NCI-H524 treated with DMSO at 0.1 percent for 48 hours (cell line): ENCODE measurements at regions not wholly inside any gene's neighbourhood (a gene's known extent, or its start where the extent isn't known, plus 50 kb on each side); places are given as distances from the start of the nearest gene placed in this dataset.
"Not testable (repeated sequence)": the region's sequence is repeated elsewhere in the genome, so short reads cannot be mapped to it uniquely, and the experiment has no call there.

Source experiments
- DNase-seq: peaks from one replicate; lab custom pipeline; 2025; lab: John Stamatoyannopoulos, UW

DNA sequence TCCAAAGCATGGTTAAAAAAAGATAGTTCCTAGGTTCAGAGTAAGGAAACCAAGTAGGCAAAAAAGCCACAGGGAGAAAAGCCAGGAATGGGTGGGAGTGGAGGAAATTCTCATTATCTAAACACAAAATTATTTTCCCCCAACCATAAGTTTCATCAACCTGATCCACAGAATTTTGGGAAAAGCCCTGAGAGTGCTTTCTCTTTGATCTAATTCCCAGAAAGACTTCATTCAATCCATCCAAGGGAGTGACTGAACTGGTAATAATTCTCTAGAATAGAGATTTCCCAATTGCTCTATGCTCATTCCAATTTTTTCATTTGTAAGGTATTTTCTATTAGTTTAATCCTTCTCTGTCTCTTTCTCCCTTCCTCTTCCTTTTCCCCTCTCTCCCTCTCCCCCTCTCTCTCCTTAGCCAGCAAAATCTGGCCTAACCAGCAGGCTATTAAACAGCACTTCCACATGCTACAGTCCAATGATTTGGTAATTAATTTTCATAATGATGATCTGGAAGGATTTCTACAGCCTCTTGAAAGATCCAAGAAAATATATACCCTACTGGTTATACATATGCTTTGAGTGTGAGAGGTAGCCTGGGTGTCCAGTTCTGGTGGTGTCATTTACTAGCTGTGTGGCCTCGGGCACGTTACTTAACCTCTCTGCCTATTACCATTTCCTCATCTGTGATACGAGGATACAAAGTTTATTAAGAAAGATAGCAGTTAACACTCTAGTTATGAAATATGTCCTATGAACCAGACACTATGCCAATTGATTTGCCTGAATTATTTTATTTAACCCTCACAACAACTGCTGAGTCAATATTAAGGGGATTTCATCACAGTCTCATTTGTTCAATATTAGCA, 251.5 kb upstream of the RASGEF1B start:
- DNase-seq = peak; percentile 72

DNA sequence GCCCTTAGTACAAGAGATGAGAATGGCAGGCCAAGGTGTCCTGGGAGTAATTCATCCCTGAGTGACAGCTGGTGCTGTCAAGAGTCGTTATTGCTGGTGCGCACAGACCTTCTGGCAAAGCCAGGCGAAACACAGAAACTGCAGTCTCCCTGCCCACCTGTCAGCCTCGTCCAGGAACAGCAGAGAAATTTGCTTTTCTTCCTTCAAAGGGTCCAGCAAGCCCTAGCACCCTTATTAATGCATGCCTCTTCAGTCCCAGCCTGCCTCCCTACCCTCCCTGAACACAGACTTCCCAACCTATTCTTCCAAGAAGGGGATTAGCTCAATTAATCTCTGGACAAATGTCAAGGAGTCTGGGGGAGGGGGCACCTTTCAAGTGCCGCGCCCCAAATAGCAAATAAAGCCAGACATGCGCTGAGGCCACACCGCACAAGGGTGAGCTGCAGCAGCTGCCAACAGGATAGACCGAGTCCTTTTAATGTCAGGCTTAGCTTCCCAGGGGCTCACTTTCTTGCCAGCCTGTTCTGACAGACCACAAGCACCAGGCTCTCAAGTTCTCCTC, 250.7 kb upstream of the RASGEF1B start:
- peak; percentile 90 for DNase-seq

DNA sequence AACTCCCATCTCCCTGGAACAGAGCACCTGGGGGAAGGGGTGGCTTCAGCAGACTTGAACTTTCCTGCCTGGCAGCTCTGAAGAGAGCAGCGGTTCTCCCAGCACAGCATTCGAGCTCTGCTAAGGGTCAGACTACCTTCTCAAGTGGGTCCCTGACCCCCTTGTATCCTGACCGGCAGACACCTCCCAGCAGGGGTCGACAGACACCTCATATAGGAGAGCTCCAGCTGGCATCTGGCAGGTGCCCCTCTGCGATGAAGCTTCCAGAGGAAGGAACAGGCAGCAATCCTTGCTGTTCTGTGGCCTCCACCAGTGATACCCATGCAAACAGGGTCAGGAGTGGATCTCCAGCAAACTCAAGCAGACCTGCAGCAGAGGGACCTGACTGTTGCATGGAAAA, 244.1 kb upstream of the RASGEF1B start:
- no peak for DNase-seq

DNA sequence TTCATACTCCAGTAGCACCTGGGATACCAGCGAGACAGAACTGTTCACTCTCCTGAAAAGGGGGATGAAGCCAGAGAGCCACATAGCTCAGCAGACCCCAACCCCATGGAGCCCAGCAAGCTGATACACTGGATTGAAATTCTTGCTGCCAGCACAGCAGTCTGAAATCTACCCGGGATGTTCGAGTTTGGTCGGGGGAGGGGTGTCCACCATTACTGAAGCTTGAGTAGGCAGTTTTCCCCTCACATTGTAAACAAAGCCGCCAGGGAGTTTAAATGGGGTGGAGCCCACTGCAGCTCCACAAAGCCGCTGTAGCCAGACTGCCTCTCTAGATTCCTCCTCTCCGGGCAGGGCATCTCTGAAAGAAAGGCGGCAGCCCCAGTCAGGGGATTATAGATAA, 243.7 kb upstream of the RASGEF1B start:
- not testable (repeated sequence) for DNase-seq

DNA sequence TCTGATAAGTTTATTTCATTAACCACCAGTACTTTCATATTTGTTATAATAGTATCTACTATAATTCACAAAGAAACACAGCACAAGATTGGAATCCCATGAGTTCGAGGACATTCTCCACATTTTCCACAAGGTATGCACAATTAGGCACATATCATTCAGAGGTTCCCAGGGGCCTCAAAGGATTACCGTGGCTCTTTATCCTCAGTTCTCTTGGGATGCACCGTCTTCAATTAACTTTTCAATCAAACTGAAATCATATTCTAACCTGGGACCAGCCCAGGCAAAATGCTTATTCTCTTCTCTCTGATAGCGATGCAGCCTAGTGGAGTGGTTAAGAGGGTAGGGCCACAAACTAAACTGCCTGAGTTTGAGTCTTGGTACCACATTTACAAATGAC, 242.6 kb upstream of the RASGEF1B start:
- no peak for DNase-seq

DNA sequence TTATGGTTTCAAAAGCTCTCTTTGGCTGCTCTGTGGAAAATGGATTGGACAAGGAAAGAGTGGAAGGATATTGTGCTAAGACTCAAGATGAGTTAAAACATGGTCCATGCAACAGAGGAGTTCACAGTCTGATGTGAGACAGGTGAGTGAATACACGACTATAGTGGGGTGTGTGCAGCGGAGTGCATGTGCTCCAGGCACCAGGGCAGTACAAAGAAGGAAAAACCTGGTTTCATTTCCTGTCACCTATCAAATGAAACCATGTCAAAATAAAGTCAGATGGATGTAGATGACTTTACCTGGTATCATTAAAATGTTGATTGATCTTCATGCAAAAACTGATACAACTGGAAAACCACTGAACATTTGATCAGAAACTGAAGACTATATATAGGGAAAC, 241.0 kb upstream of the RASGEF1B start:
- no peak for DNase-seq

DNA sequence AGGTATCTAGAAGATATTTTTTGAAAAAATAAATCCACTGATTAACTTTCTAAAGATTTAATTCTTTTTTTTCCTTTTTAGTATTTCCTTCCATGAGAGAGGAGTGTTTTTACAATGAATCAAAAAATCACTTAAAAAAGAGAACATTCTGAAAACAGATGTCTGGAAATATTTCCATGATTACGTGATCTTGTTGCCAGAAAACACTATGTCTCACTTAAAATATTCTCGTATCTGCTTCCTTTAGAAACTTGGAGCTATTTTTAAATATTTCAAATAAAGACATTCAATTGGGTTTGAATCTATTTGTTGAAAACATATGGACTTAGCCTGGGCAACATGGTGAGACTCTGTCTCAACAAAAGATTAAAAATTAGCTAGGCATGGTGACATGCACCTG, 232.8 kb upstream of the RASGEF1B start:
- DNase-seq = no peak

DNA sequence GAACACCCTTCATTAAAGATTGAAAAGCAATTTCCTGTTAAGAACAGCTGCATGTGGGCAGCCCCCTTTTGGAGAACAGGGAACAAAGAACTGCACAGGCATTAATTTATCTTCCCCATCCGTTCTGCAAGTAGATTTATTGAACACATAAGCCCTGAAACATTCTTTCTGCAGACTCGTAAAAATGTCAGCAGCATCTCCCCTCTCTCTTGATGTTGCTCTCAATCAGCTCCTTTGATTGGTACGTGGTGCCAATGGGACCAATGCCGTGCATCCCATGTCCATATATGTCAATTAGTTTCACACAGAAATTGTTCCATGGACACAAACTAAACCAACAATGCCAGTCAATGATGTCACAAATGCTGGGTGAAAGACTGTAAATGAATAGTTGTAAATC, 228.5 kb upstream of the RASGEF1B start:
- DNase-seq = no peak

DNA sequence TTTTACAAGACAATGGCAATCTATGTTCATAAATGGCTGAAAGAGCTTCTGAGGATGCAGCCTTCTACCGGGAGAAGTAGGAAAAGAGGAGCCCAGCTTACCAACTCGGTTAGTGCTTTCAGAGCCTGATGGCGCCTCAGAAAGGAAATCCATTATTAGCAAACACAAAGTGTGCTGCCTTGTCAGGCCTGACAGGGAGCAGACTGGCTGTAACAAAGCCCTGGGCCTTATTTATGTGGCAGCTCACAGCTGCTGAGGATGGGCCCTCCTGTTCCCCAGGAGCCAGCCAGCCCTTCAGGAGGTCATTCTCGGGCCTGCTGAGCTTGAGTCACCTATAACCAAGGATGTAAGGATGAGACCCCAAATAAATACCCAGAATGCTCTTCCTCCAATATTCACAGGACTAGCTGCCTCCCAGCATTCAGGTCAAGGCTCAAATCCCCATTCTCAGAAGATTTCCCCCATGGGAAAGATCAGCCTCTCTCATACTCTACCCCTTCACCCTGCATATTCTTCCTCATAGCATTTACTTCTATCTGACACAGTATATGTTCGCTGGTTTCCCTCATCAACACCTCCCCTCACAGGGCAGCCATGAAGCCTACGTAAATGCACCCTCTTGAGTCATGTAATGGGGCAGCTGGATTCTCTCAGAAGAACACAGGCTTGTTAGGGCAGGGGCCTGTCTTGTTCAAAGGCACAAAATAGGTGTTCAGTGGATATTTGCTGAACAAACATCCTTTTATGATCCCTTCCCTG, 227.0 kb upstream of the RASGEF1B start:
- no peak for DNase-seq

DNA sequence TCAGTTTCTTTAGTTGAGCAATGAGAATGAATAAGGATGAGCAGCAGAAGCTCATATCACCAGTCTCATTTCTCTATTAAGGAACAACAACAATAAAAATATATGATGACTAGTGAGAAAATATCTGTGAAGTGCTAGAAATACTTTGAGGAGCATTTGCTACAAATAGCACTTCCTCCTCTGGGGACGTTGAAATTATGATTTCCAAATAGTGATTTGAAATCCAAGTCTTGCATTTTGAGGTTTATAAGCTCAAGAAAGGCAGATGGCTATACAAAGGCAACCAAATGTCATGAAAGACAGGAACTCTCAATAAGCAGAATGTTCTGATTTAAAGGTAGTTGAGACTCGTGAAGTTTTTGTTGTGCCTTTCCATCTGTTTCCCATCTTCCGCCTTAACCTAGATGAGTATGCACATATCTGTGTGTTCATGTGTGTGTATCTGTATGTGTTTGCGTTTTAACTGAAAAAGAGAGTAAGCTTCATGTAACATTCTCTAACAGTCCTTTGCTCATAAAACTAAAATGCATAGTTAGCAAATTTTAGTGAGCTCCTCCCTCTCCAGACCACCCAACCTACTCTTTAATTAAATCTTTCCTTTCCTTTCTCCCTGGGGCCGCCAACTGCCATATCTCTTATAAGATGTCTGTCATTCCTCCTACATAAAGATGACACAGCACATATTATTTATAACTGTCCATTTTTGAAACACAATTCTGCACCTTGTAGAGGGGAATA, 222.6 kb upstream of the RASGEF1B start:
- DNase-seq = no peak

DNA sequence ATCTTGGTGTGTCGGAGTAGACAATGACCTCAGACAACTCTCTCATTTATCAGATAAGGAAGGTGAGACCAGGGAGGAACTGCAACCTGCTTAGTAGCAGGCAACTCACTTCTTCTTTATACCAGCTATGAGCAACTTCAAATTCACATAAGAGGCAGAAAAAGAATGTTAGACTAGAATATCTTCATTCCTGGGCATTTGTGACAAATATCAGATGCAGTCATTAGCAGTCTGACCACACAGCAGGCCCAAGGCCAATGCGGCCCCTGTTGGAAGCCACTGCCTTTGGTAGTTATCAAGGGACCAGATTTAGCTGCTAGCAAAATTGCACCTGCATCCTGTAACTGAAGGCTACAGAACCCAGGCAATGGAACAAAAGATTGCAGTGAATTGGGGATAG, 219.2 kb upstream of the RASGEF1B start:
- no peak for DNase-seq

DNA sequence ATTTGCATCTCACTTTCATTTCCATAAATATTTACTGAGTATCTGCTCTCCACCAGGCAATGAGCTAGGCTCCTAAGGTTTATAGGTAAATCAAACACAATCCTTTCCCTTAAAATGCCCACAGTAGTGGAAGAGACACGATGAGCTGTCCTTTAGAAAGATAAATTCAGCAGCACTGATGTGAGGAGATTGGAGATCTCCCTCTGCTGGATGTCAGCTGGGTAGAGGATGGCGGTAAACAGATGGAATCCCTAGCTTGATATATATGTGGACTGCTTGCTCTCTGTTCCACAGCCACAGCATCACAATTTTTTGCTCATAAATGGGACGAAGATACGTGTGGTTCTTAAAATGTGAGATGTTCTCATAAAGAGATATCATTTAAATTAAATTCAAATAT, 216.4 kb upstream of the RASGEF1B start:
- no peak for DNase-seq

DNA sequence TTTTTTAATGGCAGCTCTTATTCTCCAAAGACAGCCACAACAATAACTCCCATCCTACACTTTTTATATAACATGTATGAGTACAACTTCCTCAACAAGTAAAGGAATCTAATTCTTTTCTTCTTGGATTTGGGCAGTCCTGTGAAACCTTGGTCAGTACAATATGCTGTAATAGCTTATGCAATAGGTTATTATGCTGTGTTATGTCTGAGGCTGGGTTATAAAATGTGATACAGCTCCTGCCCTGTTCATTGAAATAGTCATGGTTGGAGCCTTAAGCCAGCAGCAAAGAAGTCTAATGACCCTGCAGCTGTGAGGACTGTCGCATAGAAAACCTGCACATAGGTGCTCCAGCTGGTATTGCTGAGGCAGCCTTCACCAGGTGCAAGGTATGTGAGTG, 215.8 kb upstream of the RASGEF1B start:
- DNase-seq = no peak

DNA sequence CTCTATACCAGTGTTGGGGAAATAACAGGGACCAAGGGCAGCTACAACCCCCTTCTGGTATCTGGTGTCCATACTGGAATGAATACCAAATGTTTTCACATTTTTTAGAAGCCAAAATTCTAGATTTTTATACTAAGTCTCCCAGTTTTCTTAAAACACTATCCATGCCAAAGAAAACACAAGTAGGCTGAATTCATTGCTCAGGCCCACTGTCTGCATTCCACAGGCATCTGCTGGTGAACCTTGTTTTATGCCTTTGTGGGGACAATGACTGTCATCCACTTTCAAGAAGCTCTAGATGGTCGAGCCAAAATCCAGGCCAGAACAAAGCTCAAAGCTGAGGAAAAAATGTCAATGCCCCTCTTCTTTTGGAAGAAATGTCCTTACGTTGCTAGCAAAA, 213.4 kb upstream of the RASGEF1B start:
- DNase-seq = no peak

DNA sequence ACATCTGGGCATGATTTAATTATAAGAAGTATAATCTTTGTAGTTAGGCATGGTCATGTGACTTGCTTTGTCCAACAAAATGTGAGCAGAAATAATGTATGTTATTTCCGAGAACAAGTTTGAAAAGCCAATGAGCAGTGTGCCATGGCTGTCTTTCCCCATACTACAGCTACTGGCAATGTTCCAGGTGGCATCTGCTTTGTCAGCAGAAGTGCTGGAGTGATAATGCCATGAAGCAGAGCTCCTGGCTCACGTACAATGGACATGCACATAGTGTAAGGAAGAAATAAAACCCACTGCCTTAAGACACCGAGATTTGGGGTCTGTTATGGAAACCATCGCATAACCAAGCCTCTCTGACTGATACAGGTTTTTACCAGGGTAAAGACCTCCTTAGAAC, 212.6 kb upstream of the RASGEF1B start:
- DNase-seq = no peak

DNA sequence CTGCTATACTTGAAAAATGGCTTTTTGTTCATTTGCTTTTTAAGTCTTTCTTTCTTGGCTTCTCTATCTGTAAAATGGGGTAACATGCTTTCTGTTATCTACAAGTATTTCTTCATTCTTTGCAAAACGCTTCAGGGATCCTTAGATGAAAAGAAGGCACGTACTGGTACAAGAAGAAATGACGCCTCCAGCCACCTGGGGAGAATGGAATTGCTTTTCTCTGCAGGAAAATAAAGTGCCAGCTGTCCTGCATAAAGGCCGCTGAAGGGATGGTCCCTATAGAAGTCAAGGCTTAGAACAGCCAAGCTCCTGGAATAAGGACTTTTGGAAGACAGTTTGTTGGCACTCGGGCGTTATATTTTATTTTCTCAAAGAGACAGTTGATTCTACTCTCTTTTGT, 210.8 kb upstream of the RASGEF1B start:
- no peak for DNase-seq

DNA sequence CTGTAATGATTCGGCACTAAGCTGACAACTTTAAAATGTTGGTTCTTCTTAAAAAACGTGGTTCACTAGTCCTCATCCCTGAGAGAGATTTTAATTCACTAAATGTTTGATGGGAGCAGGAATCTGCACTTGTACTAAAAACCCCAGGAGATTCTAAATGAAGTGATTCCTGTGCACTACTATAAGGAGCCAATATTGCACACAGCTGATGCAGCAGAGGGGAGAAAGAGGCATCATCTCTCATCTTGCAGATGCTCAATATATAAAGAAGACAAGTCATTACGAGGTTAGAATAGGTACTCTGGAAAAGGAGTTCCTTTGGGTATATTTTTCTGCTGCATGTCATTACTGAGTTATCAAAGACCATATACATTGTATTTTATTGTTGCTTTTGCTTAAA, 207.6 kb upstream of the RASGEF1B start:
- no peak for DNase-seq

DNA sequence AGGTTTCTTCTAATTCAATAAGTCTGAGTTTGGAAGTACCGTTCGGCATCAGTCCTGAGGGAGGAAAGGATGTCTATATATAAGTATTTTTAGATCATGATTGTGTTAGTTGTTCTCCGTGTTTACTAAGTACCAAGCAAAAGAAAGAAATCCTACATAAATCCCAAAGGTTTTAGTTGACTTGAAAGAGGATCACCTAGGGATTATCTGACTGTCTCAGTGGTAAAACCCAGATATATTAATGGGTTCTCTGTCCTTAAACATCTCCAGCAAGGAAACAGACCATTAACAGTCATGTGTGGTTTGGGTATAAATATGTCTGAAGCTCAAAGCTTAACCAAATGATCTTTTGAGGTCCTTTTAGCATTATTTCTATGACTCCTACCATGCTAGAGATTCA, 207.1 kb upstream of the RASGEF1B start:
- DNase-seq = no peak

DNA sequence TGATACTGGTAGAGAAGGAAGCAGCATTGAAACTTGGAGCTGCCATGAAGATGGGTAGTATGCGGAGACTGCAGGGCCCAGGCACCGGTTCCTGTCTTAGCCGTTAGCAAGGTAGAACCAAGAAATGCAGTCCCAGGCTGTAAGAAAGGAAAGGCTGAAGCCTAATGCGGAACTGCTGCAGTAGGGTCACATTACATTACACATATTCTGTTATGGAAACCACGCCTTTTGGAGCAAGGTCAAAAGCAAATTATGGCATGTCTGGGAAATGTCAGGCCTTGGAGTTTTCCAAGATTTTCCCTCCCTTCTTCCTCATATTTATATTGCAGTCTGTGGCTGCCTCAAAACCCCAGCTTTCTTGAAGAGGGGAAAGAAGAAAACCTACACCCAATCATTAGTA, 204.8 kb upstream of the RASGEF1B start:
- no peak for DNase-seq

DNA sequence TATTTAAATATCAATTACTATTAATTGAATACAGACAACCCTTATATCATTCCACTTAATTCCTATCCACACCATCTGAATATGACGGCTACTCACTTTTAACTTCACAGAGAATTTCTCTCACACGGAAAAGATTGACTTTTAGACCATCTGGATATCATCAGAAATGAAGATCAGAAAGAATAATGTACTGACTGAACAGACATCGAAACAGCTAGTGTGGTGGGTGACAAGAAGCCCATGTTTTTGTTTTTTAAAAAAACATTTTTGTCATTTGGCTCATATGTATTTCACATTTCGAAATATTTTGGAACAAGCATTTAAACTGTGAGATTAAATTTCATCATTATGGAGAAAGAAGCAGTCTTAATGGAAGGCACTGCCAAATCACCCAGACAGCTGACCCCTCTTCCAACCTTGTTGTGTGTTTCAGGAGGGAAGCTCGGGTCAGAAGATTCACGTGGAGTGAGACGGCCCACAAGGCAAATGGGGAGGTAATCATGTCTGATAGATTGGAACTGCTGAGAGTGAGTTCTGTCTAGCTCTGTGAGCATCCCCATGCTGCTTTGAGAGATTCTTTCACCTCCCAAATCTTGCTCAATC, 204.2 kb upstream of the RASGEF1B start:
- DNase-seq = no peak

DNA sequence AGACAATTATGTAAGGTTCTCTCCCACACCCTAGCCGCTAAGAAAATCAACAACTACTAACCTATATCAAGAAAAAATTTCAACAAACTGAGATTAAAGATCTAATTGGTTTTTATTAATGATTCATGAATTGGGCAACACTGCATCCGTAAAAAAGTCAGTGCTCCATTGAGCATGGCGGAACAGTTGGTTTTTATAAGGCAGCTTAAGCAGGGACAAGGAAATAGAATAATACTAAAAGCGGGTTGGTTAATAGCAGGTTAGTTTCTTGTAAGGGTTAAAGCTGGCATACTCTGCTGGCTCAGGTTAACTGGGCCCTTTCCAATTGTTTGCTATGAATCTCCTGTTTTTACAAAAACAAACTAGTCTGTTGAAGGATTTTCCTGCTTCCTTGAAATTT, 202.3 kb upstream of the RASGEF1B start:
- no peak for DNase-seq

DNA sequence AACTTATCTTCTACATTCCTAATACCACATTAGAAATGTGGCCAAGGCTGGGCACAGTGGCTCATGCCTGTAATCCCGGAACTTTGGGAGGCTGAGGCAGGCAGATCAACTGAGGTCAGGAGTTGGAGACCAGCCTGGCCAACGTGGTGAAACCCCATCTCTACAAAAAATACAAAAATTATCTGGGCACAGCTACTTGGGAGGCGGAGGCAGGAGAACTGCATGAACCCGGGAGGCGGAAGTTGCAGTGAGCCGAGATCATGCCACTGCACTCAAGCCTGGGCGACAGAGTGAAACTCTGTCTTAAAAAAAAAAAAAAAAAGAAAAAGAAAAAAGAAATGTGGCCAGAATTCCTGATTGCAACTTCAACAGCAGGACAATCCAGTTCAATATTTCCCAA, 196.6 kb upstream of the RASGEF1B start:
- DNase-seq = not testable (repeated sequence)
